HG02884 (cell line): ENCODE measurements at regions not wholly inside any gene's neighbourhood (a gene's known extent, or its start where the extent isn't known, plus 50 kb on each side); places are given as distances from the start of the nearest gene placed in this dataset.

Experiments
- ATAC-seq: cut with Tn5 transposase; IDR thresholded peaks from one replicate; pipeline ENCODE4 v1.9.1; 2021; ENCODE audit warnings: mild to moderate bottlenecking, moderate library complexity; ENCODE audit not compliant: unreplicated experiment

GRCh38 chr2:107290041-107290440 lies 404.1 kb upstream of the ST6GAL2 start:
- no peak for ATAC-seq

DNA sequence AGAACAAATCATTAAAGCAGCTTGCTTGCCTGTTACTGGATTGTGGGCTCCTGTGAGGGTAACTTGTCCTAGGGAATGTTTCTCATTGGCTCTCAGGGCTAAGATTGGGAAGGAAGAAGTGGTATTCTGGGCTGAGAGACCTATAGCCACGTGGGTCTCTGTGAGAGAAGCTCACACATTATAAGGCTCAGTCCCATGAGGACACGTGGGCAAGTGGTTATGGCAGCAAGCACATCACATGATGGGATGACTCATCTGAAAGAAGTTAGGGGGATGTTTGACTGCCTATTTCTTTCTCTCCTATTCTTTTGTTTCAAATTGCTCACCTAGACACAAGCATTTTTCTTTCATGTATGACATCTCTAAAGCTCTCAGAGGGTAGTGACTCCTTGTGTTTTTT lies 418.0 kb upstream of the ST6GAL2 start:
- ATAC-seq: no peak

DNA sequence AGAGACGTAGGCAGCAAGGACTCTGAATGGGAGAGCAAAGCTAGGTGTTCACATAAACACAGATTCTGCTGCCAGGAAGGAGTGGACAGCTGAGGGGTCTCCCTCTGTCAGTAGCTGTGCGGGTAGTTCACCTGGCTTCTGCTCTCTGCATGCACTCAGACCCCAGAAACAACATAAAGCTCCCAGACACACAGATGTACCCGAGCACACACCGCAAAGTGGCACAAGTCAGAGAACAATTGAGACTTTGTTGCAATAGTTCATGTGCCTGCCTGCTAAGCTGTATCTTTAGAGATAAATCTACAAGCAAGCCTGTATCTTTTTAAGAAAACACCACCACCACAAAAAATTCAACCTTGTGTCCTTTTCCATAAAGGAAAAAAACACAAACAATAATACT lies 420.0 kb upstream of the ST6GAL2 start:
- ATAC-seq: no peak

DNA sequence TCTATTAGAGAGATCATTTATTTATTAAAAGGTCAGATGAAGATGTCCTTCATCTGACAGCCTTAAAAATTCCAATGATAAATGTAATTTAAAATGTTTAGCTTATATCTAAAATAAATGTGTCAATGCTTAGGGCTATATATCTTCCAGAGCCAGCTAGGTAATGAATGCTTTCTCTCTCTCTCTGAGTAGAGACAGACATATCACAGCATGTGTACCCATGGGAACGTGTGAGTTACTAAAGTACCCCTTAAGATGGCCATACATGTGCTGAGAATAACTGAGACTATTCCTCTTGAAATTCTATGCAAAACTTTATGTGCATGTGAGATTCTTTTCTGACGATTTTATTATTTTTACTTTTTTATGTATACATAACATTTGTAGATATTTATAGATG lies 420.9 kb upstream of the ST6GAL2 start:
- no peak for ATAC-seq

DNA sequence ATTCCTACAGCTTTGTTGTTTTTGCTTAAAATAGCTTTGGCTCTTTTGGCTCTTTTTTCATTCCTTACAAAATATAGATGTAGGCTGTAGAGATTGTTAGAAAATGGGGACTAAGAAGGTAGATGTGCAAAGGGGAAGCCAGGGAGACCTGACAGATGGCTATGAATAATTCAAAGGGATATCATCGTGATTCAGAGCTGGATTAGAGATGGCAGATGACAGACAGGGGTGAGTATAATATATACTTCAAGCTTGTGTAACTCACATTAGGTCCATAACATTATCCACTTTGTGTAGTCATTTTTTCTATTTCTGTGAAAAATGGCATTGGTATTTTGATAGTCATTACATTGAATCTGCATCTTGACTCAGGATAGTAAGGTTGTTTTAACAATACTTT lies 422.9 kb upstream of the ST6GAL2 start:
- no peak for ATAC-seq

- ATAC-seq: no peak
Observed at GRCh38 chr2:107312240-107312639, 426.3 kb upstream of the ST6GAL2 start.

DNA sequence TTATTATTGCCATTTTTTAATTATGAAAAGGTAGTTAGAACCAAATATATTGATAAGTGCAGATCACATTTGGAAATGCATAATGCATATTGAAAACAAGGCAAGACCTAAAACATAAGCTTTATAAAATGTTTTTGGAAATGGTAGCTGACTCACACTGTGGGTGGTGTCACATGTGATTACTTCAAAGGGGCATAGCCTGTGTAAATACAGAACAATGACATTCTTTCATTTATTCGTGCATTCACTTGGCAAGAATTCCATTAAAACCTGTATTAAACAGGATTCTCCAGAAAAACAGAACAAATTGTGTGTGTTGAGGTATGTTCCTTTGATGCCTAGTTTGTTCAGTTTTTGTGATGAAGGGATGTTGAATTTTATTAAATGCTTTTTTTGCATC lies 427.3 kb upstream of the ST6GAL2 start:
- no peak for ATAC-seq

DNA sequence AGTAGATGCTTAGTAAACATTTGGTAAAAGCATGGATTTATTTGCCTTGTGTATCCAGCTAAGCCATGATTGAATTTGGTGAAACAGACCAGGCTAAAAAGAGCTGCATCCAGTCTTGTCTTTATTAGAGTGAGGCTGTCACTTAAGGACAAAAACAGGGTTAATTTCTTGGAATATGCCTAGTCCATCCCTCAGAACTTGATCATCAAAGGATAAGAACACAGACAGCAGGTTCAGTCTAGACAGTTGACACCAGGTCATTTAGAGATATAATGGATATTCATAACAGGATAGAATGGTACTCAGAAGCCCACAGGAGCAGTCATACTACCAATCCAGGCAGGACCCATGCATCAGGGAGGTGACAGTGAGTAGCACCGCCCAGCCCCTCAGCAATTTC lies 434.9 kb upstream of the ST6GAL2 start:
- ATAC-seq: no peak

DNA sequence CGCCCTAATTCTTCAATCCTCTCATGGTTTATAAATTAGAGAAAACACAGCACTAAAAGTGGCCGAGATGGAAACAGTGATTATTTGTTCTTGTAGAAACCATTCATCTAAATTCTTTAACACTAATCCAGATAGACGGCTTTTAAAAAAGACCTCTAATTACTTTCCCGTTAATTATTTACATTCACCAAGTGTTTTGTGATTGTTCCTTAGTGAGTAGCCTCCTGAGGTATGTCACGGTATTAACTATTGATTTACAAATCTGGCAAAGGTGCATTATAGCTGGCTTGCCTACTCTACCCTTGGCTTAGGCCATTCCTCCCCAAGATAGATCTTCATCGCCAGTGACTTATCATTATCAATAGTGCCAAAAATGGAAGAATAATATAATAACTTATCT lies 436.4 kb upstream of the ST6GAL2 start:
- no peak for ATAC-seq

DNA sequence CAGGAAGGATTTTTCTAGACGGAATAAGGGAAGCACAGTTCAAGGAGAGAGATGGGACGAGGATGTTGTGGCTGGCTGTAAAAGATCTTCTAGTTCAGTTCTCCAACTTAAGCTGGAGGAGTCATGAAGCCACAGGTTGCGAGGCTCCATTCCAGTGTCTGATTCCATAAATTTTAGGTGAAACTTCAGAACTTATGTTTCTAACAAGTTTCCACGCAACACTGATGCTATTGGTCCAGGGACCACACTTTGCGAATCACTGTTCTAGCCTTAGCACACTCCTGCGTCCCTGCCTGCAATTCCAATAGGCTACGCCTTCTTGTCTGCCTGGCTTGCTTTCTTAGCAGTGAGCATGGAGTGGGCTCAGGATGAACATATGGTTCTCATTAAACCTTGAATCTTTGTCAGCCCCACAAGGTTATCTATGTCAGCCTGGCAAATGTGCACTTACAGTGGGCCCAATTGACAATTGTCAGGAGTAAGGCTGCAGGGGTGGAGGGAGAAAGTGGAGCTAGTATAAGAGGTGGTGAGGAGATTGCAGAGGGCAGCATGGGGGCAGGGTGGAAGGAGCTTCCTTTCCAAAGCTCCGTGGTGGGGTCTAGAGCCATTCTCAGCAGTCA lies 438.1 kb upstream of the ST6GAL2 start:
- ATAC-seq: no peak

DNA sequence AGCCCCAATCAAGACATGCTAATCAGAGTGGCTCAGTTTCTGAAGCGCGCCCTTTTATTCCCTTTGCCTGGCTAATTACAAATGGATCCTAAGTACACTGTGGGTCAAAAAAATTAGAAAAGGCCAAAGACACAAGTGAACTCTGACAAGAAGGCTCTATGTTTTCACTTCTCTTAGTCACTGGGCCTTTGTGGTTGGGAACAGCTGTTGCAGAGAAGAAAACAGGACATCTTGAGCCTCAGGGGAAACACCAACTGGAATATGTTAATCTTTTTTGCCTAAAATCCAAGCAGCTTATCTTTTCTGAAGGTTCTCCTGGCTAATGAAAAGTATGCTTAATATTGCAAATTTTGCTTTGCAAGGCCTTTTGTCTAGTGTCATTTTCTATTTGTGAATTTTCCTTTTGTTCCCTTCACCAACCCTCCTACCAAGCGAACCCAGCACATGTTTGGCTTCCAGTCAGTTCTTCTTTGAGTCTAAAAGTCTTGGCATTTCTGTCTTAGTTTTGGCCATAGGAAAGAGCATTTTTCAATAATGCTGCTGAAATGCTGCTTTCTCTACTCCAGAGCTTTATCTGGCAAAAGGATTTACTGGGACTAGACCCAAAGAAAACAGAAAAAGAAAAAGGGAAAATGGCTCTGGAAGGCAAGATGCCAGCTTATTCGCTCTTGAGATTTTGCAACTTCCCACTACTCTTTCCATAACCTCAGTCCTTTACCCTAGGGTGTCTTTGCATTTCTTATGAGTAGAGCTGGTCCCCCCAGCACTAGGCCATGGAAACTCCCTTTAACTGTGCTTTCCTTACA lies 440.2 kb upstream of the ST6GAL2 start:
- ATAC-seq: no peak

DNA sequence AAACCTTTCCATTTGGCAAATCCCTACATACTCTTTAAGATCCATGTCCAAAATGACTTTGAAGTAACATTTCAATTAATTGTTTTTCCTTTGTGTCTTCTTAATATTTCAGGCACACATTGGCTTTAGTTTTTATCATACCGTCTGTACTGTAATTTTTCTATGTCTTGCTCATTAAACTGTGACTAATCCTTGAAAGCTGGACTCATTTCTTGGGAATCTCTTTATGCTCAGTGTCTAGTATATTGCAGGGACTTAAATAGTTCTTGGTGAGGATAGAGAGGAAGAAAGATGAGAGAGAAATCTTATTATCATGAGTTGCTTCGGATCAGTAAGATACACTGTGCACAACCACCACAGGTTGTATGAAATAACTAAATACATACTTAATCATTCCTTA lies 448.3 kb upstream of the ST6GAL2 start:
- ATAC-seq: no peak

GRCh38 chr2:107336526-107336925 lies 450.6 kb upstream of the ST6GAL2 start:
- no peak for ATAC-seq

GRCh38 chr2:107337209-107337898 lies 451.4 kb upstream of the ST6GAL2 start:
- no peak for ATAC-seq

- ATAC-seq: no peak
Observed at GRCh38 chr2:107338059-107338458, 452.1 kb upstream of the ST6GAL2 start.

GRCh38 chr2:107338571-107338970 lies 452.6 kb upstream of the ST6GAL2 start:
- ATAC-seq: no peak

DNA sequence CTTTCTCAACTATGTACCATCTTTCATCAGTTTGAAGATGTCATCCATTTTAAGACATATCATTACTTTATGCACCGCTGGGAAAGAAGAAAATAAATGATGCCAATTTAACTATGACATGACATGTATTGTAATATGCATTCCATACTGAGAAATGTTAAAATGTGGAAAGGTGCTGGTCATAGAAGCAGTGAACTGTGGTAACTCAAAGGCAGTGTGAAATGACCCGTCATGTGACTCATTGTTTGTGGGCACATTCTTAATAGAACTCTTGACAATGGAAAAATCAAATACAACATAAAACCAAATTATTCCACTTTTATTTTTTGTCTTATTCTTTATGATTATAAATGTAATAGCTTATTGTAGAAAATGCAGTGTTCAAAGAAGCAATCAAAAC lies 455.0 kb upstream of the ST6GAL2 start:
- no peak for ATAC-seq

DNA sequence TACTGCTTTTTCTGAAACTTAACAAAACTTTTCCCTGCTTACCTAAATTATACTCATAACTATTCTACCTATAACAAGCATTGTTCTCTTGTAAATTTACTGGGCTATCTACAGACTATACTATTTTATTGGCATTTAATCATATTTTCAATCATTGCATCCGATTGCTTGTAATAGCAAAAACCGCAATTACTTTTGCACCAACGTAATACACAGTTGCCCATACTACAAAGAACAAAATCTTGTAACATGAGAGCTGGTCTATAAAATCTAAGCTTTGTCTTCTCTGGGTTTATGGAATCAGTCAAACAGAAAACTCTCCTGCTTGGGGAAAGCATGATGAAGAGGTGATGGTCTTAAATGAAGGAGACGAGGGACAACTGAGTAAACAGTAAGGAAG lies 463.4 kb upstream of the ST6GAL2 start:
- no peak for ATAC-seq

GRCh38 chr2:107354175-107354574 lies 468.2 kb upstream of the ST6GAL2 start:
- ATAC-seq: no peak

DNA sequence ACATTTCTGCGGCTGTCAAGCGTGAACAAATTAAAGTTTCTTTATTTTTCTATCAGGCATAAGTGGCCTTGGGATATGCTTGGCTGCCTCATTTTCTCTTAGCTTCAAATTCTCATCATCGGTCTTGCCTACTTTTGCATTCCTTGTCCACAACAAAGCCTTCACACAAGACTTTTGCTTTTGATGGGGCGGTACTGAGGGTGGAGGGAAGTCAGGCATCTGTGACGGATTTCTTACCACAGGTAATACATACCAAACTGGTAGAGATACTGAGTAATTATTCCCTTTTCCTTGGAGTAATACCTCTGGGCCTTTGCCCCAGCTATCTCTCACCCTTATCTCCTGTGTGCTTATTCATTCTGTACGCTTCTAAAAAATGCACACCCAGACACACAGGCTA lies 468.3 kb upstream of the RGPD4 start:
- no peak for ATAC-seq

DNA sequence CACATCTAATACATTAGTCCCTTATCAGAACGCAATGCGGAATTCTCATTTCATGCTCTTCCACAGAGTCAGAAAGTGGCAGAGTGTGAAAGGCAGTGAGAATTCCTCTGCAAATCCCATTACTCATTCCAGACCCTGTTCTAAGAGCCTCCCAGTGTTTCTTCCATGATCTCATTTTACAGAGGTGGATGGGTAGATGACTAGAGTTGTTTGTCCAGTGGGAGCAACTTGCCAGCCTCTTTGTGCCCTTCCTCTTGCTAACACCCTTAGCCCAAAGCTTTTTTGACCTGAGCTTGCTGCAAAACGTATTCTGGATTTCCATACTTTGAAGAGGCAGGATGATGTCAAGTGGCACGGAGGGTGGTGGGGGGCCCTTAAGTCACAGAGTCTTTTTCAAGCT lies 467.7 kb upstream of the RGPD4 start:
- ATAC-seq: no peak

DNA sequence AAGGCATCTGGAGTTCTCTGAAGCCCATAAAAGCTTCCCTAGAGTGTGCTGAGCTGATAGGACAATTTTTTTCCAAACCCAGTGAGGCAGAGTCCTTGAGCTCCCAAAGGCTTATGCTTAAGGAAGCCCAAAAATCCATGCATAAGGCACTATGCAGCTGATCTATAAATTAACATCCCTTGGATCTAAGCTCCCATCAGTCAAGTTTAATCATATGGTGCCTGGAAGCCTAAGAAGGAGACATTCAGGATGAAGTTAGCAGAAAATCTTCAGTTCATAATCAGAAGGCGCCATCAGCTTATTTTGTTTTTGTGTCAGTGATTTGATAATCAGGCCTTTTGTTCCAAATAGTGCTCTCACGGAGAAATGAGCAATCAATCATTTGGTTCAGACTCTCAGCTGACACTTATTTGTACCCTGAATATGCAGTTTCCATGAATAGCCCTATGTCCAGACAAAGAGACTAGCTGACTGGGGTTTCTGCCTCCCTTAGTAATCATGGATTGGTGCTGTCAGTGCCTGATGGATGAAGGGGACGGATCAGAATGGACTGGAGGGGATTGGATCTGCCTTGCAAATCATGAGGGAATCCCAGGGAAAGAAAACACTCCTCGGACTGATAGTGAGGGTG lies 464.8 kb upstream of the RGPD4 start:
- ATAC-seq: no peak
